ENCODE measurements at regions not wholly inside any gene's neighbourhood (a gene's known extent, or its start where the extent isn't known, plus 50 kb on each side); places are given as distances from the start of the nearest gene placed in this dataset.

DNA sequence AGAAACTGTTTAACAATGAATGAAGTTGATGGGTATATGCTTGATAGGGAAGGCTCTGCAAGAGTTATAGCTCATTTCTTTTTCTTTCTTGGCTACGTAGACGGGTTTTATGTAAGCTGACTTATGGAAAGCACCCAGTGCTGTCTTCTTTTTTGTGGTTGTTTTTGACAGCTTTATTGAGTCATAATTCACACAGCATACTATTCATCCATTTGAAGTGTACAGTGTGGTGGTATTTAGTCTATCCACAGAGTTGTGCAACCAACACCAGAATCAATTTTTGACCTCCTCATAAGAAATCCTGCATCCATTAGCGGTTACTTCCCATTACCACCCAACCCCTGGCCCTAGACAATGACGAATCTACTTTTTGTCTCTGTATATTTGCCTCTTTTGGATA lies 240.6 kb upstream of the KIAA1217 start:
- intact Hi-C loops (cut with DNase I), result no loop called here
- DNase-seq, result no peak
- H3K9me3 ChIP-seq, result peaks cover 0 to 2% (median 0%) of the 10 kb centered on the region in 11 donors
- H3K4me1 ChIP-seq, result no peaks in the 10 kb centered on the region
- no peaks in the 10 kb centered on the region for H3K36me3 ChIP-seq
- H3K27ac ChIP-seq, result no peak overlapping the region
- no peak for ATAC-seq
- peaks cover 0 to 6% (median 0%) of the 10 kb centered on the region in 7 donors for H3K27me3 ChIP-seq
- H3K4me3 ChIP-seq, result no peak overlapping the region
- TF ChIP-seq, protein P1, sequence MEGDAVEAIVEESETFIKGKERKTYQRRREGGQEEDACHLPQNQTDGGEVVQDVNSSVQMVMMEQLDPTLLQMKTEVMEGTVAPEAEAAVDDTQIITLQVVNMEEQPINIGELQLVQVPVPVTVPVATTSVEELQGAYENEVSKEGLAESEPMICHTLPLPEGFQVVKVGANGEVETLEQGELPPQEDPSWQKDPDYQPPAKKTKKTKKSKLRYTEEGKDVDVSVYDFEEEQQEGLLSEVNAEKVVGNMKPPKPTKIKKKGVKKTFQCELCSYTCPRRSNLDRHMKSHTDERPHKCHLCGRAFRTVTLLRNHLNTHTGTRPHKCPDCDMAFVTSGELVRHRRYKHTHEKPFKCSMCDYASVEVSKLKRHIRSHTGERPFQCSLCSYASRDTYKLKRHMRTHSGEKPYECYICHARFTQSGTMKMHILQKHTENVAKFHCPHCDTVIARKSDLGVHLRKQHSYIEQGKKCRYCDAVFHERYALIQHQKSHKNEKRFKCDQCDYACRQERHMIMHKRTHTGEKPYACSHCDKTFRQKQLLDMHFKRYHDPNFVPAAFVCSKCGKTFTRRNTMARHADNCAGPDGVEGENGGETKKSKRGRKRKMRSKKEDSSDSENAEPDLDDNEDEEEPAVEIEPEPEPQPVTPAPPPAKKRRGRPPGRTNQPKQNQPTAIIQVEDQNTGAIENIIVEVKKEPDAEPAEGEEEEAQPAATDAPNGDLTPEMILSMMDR (IDR thresholded peaks at IDR 0.05), result no peak
- WGBS, 2 donors, result 86 to 88% methylated on average over 4 of the region's 4 CpGs

DNA sequence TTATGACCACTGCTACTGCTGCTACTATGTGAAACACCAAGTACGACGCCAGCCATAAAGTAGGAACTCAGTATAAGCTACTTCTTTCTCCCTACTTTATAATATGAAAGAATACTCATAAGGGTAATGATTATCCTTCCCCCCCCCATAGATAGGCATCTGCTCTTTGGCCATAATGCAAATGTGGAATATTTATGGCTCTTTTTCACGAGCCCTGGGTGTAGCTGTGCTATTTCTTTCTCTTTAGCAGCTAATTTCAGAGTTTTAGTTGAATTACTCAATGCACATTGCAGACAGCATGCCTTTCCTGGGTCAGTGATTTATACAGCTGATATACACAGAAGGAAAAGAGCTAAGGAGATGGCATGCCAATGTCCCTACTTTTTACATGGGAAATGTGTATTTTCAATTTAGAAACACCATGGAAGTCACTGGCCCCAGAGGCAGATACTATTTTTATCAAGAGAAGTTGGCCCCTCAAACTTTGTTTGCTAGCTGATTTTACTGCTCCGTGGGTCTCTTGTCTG lies 234.1 kb upstream of the KIAA1217 start:
- Histone ChIP-seq H3K27ac (no peak overlapping the region), H3K4me3 (no peak overlapping the region), H3K36me3 (no peaks in the 10 kb centered on the region), H3K9me3 (no peaks in the 10 kb centered on the region), H3K27me3 (peaks cover 0 to 6% (median 0%) of the 10 kb centered on the region in 7 donors), H3K4me1 (peaks cover 0 to 16% (median 0%) of the 10 kb centered on the region in 9 donors)
- WGBS, 2 donors, result 71 to 76% methylated on average over 4 of the region's 4 CpGs
- ATAC-seq, result no peak
- TF ChIP-seq, protein P1 (IDR thresholded peaks at IDR 0.05), result no peak
- intact Hi-C loops (cut with DNase I), result no loop called here
- no peak for DNase-seq

DNA sequence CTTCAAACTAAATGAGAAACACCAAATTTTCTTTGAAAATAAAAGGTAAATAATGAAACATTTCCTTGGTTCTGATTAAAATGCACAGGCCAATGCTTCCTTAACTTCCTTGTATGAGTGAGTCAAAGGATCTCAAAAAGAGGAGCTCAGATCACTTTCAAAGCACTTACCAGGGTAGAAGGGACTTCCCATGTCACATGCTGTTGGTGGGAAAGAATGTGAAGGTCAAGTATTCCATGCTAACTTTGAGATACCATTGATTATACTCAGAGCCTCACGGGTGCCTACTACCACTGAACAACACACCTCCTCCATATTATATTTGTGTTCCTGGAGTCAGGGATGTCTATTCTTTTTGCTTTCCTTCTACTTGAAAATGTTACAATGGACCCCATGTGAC lies 233.5 kb upstream of the KIAA1217 start:
- Histone ChIP-seq H3K4me3 (no peak overlapping the region), H3K36me3 (no peaks in the 10 kb centered on the region), H3K27ac (no peak overlapping the region), H3K4me1 (peaks cover 0 to 19% (median 0%) of the 10 kb centered on the region in 9 donors), H3K27me3 (peaks cover 0 to 6% (median 0%) of the 10 kb centered on the region in 7 donors), H3K9me3 (no peaks in the 10 kb centered on the region)
- intact Hi-C loops (cut with DNase I), result no loop called here
- WGBS, 2 donors, result 68 to 78% methylated on average over 1 of the region's 1 CpG
- ATAC-seq, result no peak
- DNase-seq, result no peak
- TF ChIP-seq, protein P1 (IDR thresholded peaks at IDR 0.05), result no peak

DNA sequence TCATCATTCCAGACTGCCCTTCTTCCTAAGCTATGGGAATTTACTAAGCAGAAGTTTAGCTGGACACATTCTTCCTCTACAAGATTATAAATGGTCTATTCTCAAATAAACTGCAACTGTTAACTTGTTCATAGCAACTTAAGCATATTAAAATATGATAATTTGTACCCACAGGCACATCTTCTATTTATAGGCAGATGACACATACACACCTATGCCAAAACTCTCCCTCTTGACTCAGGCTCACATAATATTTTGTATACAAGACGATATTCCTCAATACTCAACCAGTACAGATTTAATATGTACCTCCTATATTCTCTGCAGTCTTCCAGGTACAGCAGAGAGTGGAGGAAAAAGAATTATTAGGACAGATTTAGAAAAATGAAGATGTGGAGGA lies 232.7 kb upstream of the KIAA1217 start:
- Histone ChIP-seq H3K27me3 (no peaks in the 10 kb centered on the region), H3K4me1 (peaks cover 0 to 19% (median 0%) of the 10 kb centered on the region in 9 donors), H3K9me3 (no peaks in the 10 kb centered on the region), H3K4me3 (no peak overlapping the region), H3K36me3 (no peaks in the 10 kb centered on the region), H3K27ac (no peak overlapping the region)
- TF ChIP-seq, protein P1 (IDR thresholded peaks at IDR 0.05), result no peak
- ATAC-seq, result no peak
- intact Hi-C loops (cut with DNase I), result no loop called here
- WGBS, 2 donors, result 61 to 83% methylated on average over 1 of the region's 1 CpG
- no peak for DNase-seq

All from heart right ventricle (tissue), 16 donors.